GM12864 (cell line): ENCODE measurements at regions not wholly inside any gene's neighbourhood (a gene's known extent, or its start where the extent isn't known, plus 50 kb on each side); places are given as distances from the start of the nearest gene placed in this dataset.
A peak's percentile ranks its signal among the peaks of the same experiment; 100 is the strongest.

Experiments
- DNase-seq: peaks from one replicate; pipeline ENCODE4 v3.0.0-alpha.2; 2011; ENCODE audit warnings: low read depth
- H3K4me3 ChIP-seq: 2 replicates; pipeline ENCODE4 v1.5.1; 2011; ENCODE audit warnings: mild to moderate bottlenecking, low read depth, low read length, control low read depth
- CTCF ChIP-seq: IDR thresholded peaks from 2 replicates; pipeline ENCODE4 v1.5.1; 2011; ENCODE audit warnings: low read depth, mild to moderate bottlenecking, moderate library complexity, low read length, control low read depth, inconsistent platforms; ENCODE audit errors: missing control alignments

GRCh38 chr2:200013906-200014305, 58.5 kb downstream of the MAIP1 start:
- DNase-seq = no peak
- H3K4me3 ChIP-seq = no peak overlapping the region
- TF ChIP-seq CTCF = no peak

- no peak overlapping the region for H3K4me3 ChIP-seq
- peak; percentile 12 for DNase-seq
- TF ChIP-seq CTCF = no peak
These were observed 66.2 kb downstream of the MAIP1 start for GRCh38 chr2:200021449-200022114.

GRCh38 chr2:200022511-200022910, 67.1 kb downstream of the MAIP1 start:
- no peak for TF ChIP-seq CTCF
- H3K4me3 ChIP-seq = no peak overlapping the region
- DNase-seq = no peak

- H3K4me3 ChIP-seq = no peak overlapping the region
- no peak for TF ChIP-seq CTCF
- no peak for DNase-seq
These were observed 68.2 kb downstream of the MAIP1 start for GRCh38 chr2:200023570-200023969.

GRCh38 chr2:200025717-200026116, 70.3 kb downstream of the MAIP1 start:
- no peak for DNase-seq
- H3K4me3 ChIP-seq = no peak overlapping the region
- TF ChIP-seq CTCF = no peak

GRCh38 chr2:200026332-200027230, 71.2 kb downstream of the MAIP1 start:
- DNase-seq = no peak
- no peak for TF ChIP-seq CTCF
- H3K4me3 ChIP-seq = no peak overlapping the region
